ENCODE measurements at regions not wholly inside any gene's neighbourhood (a gene's known extent, or its start where the extent isn't known, plus 50 kb on each side); places are given as distances from the start of the nearest gene placed in this dataset.
"Not testable (repeated sequence)": the region's sequence is repeated elsewhere in the genome, so short reads cannot be mapped to it uniquely, and the experiment has no call there.

DNA sequence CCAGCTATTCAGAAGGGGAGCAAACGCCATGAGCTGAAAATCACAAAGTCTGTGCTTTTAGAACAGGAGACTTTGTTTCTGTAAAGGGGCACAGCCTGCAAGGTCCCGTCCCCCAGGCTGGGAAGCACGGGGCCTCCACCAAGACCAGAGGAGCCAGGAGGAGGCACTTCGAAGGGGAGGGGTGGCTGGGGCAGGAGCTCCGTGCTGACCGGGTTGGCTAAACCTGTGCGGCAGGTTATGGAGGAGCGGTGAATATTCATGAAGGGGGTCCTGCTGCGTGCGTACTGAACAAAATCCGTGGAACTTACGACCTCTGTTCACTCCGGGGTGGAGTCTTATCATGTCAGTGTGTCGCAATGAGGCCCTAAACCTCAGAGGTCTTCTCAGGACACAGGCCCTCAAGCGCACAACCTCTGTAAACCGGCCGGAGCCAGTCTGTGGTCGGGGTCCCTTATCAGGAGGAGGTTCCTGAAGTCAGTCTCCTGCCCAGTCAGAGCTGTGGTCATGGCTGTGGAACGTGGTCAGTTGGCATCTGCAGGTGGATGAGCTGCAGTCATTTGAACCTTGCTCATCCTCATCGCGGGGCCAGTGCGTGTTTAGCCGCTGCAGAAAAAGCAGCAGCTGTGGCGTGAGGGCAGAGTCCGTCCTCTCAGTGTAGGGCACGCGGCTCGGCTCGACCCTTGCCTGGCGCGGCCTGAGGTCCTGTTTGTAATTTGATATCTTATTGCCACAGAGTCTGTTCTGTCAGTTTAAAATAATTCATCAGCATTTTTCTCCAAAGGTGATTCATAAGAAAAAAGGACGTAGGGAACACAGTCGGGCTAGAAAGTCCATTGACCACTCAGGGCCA lies 5507.7 kb upstream of the TPTE start:
- not testable (repeated sequence) for H3K9ac ChIP-seq; H3K36me3 ChIP-seq (ENCODE audit: control insufficient read depth, insufficient read depth, low read length); H3K9me3 ChIP-seq (ENCODE audit: control insufficient read depth, low read length); H3K4me3 ChIP-seq (ENCODE audit: low read depth, low read length); H3K27me3 ChIP-seq (ENCODE audit: control insufficient read depth, insufficient read depth, low read length); H3K27ac ChIP-seq; H2AFZ ChIP-seq; H3K4me1 ChIP-seq; H3K79me2 ChIP-seq; H3K4me2 ChIP-seq (ENCODE audit: low read length)

DNA sequence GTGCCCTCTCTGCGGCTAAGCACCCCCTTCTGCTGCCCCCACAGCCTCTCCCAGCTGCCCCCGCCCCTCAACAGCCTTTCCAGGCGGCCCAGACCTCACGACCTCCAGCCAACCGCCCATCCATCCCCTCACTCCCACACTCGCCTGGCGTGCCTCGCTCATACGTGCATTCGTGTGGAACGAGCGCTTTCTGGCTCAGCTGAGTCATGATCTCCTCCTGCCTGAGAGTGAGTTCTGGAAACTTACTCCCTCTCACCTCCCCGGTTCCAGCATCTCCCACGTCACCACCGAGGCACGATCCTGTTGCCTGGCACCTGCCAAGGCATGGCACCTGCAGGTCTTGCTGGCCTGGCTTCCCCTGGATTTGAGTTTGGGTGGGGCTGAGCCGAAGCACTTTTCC lies 5506.2 kb upstream of the TPTE start:
- not testable (repeated sequence) for H3K9me3 ChIP-seq (ENCODE audit: control insufficient read depth, low read length); H3K4me1 ChIP-seq; H3K79me2 ChIP-seq; H3K27me3 ChIP-seq (ENCODE audit: control insufficient read depth, insufficient read depth, low read length); H2AFZ ChIP-seq; H3K4me3 ChIP-seq (ENCODE audit: low read depth, low read length); H3K27ac ChIP-seq; H3K36me3 ChIP-seq (ENCODE audit: control insufficient read depth, insufficient read depth, low read length); H3K9ac ChIP-seq; H3K4me2 ChIP-seq (ENCODE audit: low read length)

DNA sequence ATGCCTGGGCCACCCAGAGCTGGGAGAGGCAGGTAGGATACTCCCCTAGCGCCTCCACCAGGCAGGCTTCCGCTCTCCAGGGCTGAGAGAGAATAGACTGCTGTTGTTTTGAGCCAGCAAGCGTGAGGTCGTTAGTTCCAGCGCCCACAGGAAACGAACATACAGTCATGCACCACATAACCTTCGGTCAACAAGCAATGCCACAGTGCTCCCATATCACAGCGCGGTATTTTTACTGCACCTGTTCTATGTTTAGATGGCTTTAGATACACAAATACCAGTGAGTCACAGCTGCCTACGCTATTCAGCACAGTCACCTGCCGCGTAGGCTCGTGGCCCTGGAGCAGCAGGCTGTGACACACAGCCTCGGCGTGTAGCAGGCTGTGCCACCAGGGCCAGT lies 5502.3 kb upstream of the TPTE start:
- H3K9me3 ChIP-seq (ENCODE audit: control insufficient read depth, low read length); H2AFZ ChIP-seq; H3K27me3 ChIP-seq (ENCODE audit: control insufficient read depth, insufficient read depth, low read length); H3K36me3 ChIP-seq (ENCODE audit: control insufficient read depth, insufficient read depth, low read length); H3K4me3 ChIP-seq (ENCODE audit: low read depth, low read length); H3K27ac ChIP-seq; H3K4me2 ChIP-seq (ENCODE audit: low read length); H3K4me1 ChIP-seq; H3K79me2 ChIP-seq; H3K9ac ChIP-seq: not testable (repeated sequence)

DNA sequence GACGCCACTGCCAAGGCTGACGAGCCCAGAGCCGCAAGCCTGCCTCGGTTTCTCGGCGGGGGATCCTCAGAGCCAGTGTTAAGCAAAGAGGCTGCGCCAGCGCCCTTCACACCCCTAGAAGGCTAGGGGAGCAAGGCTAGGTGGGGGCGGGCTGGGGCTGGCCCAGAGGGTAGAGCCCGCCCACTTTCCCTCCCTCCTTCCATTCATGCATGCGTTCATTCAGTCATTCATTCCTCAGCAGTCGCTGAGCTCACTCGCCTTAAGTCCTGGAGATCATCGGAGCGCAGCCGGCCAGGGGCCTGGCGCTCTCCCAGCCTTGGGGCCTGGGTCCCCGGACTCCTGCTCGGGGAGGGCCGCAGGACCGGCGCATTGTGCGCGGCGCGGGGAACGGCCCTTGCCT lies 5499.6 kb upstream of the TPTE start:
- H3K27ac ChIP-seq; H3K4me3 ChIP-seq (ENCODE audit: low read depth, low read length); H3K4me1 ChIP-seq; H3K9ac ChIP-seq; H3K36me3 ChIP-seq (ENCODE audit: control insufficient read depth, insufficient read depth, low read length); H3K9me3 ChIP-seq (ENCODE audit: control insufficient read depth, low read length); H3K27me3 ChIP-seq (ENCODE audit: control insufficient read depth, insufficient read depth, low read length); H3K4me2 ChIP-seq (ENCODE audit: low read length); H3K79me2 ChIP-seq; H2AFZ ChIP-seq: not testable (repeated sequence)

DNA sequence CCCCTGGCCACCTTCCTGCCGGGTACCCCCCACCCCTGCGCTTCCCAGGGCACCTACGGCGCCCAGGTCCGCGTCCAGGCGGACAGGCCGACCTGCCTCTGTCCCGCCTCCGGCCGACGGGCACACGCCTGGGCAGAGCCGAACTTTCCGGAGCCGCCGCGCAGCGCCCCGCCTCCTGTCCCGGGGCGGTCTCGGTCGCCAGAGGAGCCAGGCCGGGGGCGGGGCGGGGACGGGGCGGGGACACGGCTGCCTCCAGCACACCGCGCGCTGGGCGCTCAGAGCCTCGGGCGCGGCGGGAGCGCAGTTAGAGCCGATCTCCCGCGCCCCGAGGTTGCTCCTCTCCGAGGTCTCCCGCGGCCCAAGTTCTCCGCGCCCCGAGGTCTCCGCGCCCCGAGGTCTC lies 5499.1 kb upstream of the TPTE start:
- H3K4me3 ChIP-seq (ENCODE audit: low read depth, low read length); H3K9me3 ChIP-seq (ENCODE audit: control insufficient read depth, low read length); H3K36me3 ChIP-seq (ENCODE audit: control insufficient read depth, insufficient read depth, low read length); H3K27ac ChIP-seq; H3K4me1 ChIP-seq; H3K27me3 ChIP-seq (ENCODE audit: control insufficient read depth, insufficient read depth, low read length); H3K79me2 ChIP-seq; H3K4me2 ChIP-seq (ENCODE audit: low read length); H3K9ac ChIP-seq; H2AFZ ChIP-seq: not testable (repeated sequence)

DNA sequence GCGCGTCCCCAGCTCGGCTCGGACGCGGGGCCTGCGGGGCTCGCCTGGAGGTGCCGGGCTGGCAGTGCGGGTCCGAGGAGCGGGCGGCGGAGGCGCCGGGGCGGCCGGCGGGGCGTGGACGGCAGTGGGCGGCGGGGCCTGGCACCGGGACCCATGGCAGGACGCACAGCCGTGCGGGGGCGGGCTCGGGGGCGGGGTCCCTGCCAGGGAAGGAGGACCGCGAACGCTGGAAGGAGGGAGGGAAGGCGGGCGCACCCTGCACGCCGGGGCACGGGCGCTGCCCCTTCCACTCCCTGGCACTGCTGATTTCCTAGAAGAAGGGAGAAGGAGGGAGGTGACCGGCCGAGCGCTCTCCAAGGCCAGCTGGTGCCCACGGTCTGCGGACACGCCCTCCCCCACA lies 5498.6 kb upstream of the TPTE start:
- not testable (repeated sequence) for H3K27ac ChIP-seq; H3K4me1 ChIP-seq; H3K4me3 ChIP-seq (ENCODE audit: low read depth, low read length); H3K36me3 ChIP-seq (ENCODE audit: control insufficient read depth, insufficient read depth, low read length); H3K9ac ChIP-seq; H3K4me2 ChIP-seq (ENCODE audit: low read length); H3K27me3 ChIP-seq (ENCODE audit: control insufficient read depth, insufficient read depth, low read length); H2AFZ ChIP-seq; H3K9me3 ChIP-seq (ENCODE audit: control insufficient read depth, low read length); H3K79me2 ChIP-seq

DNA sequence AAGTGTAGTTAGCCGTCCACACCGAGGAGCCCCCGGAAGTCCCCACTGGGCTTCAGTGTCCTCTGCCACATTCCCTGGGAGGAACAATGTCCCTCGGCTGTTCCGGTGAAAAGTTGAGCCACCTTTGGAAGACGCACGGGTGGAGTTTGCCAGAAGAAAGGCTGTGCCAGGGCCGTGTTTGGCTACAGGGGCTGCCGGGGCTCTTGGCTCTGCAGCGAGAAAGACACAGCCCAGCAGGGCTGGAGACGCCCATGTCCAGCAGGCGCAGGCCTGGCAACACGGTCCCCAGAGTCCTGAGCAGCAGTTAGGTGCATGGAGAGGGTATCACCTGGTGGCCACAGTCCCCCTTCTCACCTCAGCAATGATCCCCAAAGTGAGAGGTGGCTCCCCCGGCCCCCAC lies 5486.2 kb upstream of the TPTE start:
- not testable (repeated sequence) for H3K4me2 ChIP-seq (ENCODE audit: low read length); H3K79me2 ChIP-seq; H3K9ac ChIP-seq; H3K27ac ChIP-seq; H3K36me3 ChIP-seq (ENCODE audit: control insufficient read depth, insufficient read depth, low read length); H3K4me3 ChIP-seq (ENCODE audit: low read depth, low read length); H2AFZ ChIP-seq; H3K4me1 ChIP-seq; H3K9me3 ChIP-seq (ENCODE audit: control insufficient read depth, low read length); H3K27me3 ChIP-seq (ENCODE audit: control insufficient read depth, insufficient read depth, low read length)

DNA sequence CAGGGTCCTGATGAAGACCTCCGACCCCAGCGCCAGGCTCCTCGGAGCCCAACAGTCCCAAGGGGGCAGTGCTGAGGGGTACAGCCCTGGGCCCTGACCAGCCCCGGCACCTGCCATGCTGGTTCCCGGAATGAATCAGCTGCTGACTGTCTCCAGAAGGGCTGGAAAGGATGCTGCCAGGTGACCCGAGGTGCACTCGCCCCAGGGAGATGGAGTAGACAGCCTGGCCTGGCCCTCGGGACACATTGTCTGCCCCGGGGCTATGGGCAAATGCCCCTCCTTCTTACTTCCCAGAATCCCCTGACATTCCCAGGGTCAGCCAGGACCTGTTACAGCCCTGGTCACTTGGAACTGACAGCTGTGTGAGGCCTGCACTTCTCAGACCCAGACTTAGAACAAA lies 5485.8 kb upstream of the TPTE start:
- not testable (repeated sequence) for H3K9ac ChIP-seq; H3K9me3 ChIP-seq (ENCODE audit: control insufficient read depth, low read length); H3K36me3 ChIP-seq (ENCODE audit: control insufficient read depth, insufficient read depth, low read length); H2AFZ ChIP-seq; H3K4me2 ChIP-seq (ENCODE audit: low read length); H3K79me2 ChIP-seq; H3K4me3 ChIP-seq (ENCODE audit: low read depth, low read length); H3K4me1 ChIP-seq; H3K27me3 ChIP-seq (ENCODE audit: control insufficient read depth, insufficient read depth, low read length); H3K27ac ChIP-seq

DNA sequence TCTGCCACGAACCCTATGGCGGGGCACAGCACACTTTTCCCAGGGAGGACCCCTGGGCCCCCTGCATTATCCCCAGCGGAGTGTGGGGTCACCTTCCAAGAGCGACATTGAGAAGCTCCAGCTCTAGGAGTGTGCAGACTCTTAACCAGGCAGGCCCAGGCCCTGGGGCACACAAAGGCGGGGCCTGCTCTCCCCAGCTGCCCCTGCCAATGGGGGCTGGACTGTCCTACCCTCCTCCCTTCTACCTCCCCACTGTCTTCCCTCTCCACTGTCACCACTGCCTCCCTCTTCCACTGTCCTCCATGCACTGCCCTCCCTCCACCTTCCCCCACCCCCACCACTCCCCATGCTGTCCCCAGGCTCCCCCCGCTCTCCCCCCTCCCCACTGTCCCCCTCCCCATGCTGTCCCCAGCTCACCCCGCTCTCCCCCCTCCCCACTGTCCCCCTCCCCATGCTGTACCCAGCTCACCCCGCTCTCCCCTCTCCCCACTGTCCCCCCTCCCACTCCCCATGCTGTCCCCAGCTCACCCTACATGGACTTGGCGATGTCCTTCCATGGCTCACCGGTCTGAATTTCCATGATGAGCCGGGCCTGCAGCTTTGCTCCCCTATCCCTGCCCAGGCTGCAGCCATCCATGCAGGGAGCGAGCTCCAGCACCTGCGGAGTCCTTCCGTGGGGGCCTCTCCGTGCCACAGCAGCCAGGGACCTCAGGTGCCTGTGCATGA lies 5483.6 kb upstream of the TPTE start:
- H3K4me3 ChIP-seq (ENCODE audit: low read depth, low read length); H3K79me2 ChIP-seq; H3K27ac ChIP-seq; H3K36me3 ChIP-seq (ENCODE audit: control insufficient read depth, insufficient read depth, low read length); H3K4me1 ChIP-seq; H3K9ac ChIP-seq; H3K9me3 ChIP-seq (ENCODE audit: control insufficient read depth, low read length); H3K27me3 ChIP-seq (ENCODE audit: control insufficient read depth, insufficient read depth, low read length); H3K4me2 ChIP-seq (ENCODE audit: low read length); H2AFZ ChIP-seq: not testable (repeated sequence)

DNA sequence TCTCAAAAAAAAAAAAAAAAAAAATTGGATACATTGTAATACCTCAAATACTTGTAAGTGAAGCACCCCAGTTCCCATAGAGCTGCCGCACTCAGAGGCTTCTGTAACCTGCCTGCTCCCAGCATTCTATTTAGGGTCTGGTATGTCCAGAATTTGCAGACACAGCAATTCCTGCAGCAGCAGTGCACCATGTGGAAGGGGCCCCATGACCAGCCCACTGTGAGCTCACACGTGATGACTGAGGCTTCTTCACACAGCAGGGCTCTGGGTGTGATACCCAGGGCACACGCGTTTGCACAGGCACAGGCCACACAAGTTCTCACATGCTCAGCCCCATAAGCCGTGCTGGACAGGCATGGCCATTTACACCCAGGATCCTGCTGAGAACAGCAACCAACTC lies 5481.5 kb upstream of the TPTE start:
- not testable (repeated sequence) for H3K27me3 ChIP-seq (ENCODE audit: control insufficient read depth, insufficient read depth, low read length); H3K4me2 ChIP-seq (ENCODE audit: low read length); H3K4me1 ChIP-seq; H3K4me3 ChIP-seq (ENCODE audit: low read depth, low read length); H3K79me2 ChIP-seq; H3K27ac ChIP-seq; H3K9ac ChIP-seq; H2AFZ ChIP-seq; H3K36me3 ChIP-seq (ENCODE audit: control insufficient read depth, insufficient read depth, low read length); H3K9me3 ChIP-seq (ENCODE audit: control insufficient read depth, low read length)

DNA sequence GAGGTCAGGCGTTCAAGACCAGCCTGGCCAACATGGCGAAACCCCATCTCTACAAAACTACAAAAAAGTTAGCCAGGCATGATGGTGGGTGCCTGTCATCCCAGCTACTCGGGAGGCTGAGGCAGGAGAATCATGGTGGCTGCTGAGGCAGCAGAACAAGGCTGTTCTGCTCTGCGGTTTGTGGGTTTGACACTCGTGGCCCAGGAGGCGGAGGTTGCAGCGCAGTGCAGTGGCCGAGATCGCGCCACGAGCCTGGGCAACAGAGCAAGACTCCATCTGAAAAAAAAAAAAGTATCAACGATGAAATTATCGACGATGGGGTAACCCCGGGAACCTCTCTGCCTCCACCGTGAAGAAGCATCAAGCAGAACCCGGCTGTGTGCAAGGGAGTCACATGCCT lies 5478.8 kb upstream of the TPTE start:
- not testable (repeated sequence) for H3K4me1 ChIP-seq; H3K27ac ChIP-seq; H3K4me2 ChIP-seq (ENCODE audit: low read length); H3K4me3 ChIP-seq (ENCODE audit: low read depth, low read length); H2AFZ ChIP-seq; H3K27me3 ChIP-seq (ENCODE audit: control insufficient read depth, insufficient read depth, low read length); H3K79me2 ChIP-seq; H3K9me3 ChIP-seq (ENCODE audit: control insufficient read depth, low read length); H3K9ac ChIP-seq; H3K36me3 ChIP-seq (ENCODE audit: control insufficient read depth, insufficient read depth, low read length)
